ENCODE measurements at regions not wholly inside any gene's neighbourhood (a gene's known extent, or its start where the extent isn't known, plus 50 kb on each side); places are given as distances from the start of the nearest gene placed in this dataset.

- TF ChIP-seq CTCF (IDR thresholded peaks at IDR 0.05) (no peak), POLR2A (IDR thresholded peaks at IDR 0.05) (no peak)
Measured at GRCh38 chr5:18090177-18090576, 455.9 kb downstream of the TAF11L14 start.
